Midbrain (tissue), 1 donor: ENCODE measurements at regions not wholly inside any gene's neighbourhood (a gene's known extent, or its start where the extent isn't known, plus 50 kb on each side); places are given as distances from the start of the nearest gene placed in this dataset.
A peak's percentile ranks its signal among the peaks of the same experiment; 100 is the strongest.

Experiments used
- DNase-seq: peaks from one replicate; lab custom pipeline; 2025; lab: John Stamatoyannopoulos, UW

- peak; percentile 6 for DNase-seq
These were observed 63.1 kb upstream of the STEAP1B start for GRCh38 chr7:22563032-22563501.

GRCh38 chr7:22561895-22562593, 62.1 kb upstream of the STEAP1B start:
- no peak for DNase-seq

- no peak for DNase-seq
These were observed 61.4 kb upstream of the STEAP1B start for GRCh38 chr7:22561321-22561811.

GRCh38 chr7:22559829-22560489, 60.0 kb upstream of the STEAP1B start:
- DNase-seq: peak; percentile 71

- DNase-seq: no peak
These were observed 57.2 kb upstream of the STEAP1B start for GRCh38 chr7:22557167-22557566.

DNA sequence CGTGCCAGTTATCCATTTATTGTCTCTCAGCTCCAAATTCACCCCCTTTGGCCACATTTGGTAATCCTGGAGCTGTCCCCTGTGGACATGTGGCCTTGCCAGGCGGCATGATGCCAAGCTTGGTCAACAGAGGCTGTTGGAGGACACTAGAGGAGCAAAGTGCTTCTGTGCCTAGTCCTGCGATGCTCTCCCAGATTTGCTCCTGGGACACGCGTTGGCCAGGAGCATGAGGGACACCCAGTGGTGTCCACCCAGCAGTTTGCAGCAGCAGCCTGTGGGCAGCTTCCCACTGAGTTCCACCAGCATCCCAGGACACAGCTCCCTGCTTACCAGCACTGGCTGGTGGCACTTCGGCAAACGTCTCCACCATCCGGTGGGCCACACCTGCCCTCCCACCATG, 55.5 kb upstream of the STEAP1B start:
- DNase-seq: no peak

GRCh38 chr7:22554184-22554583, 54.2 kb upstream of the STEAP1B start:
- no peak for DNase-seq

GRCh38 chr7:22551768-22552513, 52.0 kb upstream of the STEAP1B start:
- DNase-seq: no peak

GRCh38 chr7:22550514-22551030, 50.6 kb upstream of the STEAP1B start:
- DNase-seq: no peak

DNA sequence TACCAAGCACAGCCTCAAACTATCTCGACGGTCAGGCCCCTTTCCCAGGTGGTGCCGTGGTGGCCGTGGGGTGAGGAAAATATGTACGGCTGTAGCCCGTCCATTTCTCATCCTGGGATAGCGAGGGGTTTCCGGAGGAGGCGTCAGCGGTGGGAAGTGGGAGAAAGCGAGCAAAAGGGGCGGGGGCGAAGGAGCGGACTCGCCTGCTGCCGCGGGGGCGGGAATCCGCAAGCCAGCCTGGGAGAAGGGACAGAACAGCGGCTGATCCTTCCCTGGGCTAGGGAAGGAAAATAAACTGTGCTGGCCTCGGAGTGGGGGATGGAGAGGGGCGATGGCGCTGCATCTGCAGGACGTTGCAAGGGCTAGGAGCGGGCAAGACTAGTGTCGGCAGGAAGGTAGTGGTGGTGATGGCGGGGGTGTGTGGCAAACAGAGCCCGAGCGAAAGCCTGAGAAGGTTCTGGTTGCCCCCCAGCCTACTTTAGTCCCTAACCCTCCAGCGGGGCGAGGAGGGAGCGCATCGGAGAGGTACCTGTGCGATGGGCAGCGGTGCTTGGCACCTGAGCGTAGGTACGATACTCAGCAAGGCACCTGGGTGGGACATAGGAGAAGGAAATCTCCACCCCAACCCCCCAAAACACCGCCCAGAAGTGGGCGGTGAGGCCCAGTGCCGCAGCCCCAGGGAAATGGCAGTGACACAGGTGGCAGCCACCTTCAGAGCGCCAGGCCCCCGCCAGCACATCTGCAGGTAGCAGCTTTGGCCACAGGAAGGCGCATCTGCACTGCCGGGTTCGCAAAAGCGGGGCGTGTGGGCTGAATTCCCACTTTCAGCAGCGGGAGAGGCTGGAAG, 49.9 kb upstream of the STEAP1B start:
- no peak for DNase-seq
